Fibroblast of villous mesenchyme (primary cell): ENCODE measurements at regions not wholly inside any gene's neighbourhood (a gene's known extent, or its start where the extent isn't known, plus 50 kb on each side); places are given as distances from the start of the nearest gene placed in this dataset.

ENCODE experiments used
- DNase-seq: peaks from one replicate; pipeline ENCODE4 v3.0.0-alpha.2; 2010; ENCODE audit warnings: low read depth
- H3K4me3 ChIP-seq: 2 replicates; pipeline ENCODE4 v1.5.1; 2011; ENCODE audit warnings: low read depth, mild to moderate bottlenecking, low read length
- TF ChIP-seq, protein P1 (sequence below): IDR thresholded peaks from 2 replicates; pipeline ENCODE4 v1.5.1; 2012; ENCODE audit warnings: low read depth, mild to moderate bottlenecking, low read length; ENCODE audit not compliant: insufficient read depth

DNA sequence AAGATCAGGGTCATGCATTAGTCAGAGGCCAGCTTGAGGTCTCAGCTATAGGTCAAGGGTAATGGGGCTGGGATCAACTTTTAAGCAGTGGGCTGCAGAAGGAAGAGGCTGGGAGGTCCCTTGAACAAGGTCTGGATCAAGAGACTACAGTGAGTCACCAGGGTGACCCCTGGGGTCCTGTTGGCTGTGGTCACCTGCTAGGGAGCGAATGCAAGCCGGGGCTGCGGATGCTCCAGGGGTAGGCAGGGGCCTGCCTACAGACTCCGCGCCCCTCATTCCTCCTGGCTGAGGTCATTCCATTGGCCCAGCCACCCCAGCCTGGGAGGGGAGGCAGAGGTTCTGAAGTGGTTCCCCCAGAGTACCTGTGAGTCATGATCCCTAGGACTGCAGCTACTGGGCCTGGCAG, 110.4 kb downstream of the CYP26B1 start:
- no peak for DNase-seq
- TF ChIP-seq, protein P1, sequence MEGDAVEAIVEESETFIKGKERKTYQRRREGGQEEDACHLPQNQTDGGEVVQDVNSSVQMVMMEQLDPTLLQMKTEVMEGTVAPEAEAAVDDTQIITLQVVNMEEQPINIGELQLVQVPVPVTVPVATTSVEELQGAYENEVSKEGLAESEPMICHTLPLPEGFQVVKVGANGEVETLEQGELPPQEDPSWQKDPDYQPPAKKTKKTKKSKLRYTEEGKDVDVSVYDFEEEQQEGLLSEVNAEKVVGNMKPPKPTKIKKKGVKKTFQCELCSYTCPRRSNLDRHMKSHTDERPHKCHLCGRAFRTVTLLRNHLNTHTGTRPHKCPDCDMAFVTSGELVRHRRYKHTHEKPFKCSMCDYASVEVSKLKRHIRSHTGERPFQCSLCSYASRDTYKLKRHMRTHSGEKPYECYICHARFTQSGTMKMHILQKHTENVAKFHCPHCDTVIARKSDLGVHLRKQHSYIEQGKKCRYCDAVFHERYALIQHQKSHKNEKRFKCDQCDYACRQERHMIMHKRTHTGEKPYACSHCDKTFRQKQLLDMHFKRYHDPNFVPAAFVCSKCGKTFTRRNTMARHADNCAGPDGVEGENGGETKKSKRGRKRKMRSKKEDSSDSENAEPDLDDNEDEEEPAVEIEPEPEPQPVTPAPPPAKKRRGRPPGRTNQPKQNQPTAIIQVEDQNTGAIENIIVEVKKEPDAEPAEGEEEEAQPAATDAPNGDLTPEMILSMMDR = no peak
- H3K4me3 ChIP-seq = no peak overlapping the region

DNA sequence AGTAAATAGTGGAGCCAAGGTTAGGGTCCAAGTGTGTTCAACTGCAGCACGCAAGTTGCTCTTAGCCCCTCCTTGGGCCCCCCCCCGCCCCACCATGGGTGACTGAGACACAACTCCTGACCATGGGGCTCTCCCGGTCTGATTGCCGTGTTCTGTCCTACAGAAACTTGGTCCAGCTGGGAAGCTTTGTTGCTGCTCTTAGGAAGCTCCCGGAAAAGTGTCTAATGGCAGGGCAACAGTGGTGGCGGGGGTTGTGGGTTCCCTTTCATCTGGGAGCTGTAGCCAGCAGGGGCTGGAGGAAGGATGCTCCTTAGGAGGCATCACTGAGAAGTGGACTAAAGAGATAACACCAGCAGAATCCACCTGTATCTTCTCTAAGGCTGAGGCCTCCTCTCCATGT, 111.1 kb downstream of the CYP26B1 start:
- H3K4me3 ChIP-seq = no peak overlapping the region
- TF ChIP-seq, protein P1 = no peak
- no peak for DNase-seq

GRCh38 chr2:72036173-72036545, 111.5 kb downstream of the CYP26B1 start:
- no peak overlapping the region for H3K4me3 ChIP-seq
- DNase-seq = no peak
- TF ChIP-seq, protein P1 = no peak

DNA sequence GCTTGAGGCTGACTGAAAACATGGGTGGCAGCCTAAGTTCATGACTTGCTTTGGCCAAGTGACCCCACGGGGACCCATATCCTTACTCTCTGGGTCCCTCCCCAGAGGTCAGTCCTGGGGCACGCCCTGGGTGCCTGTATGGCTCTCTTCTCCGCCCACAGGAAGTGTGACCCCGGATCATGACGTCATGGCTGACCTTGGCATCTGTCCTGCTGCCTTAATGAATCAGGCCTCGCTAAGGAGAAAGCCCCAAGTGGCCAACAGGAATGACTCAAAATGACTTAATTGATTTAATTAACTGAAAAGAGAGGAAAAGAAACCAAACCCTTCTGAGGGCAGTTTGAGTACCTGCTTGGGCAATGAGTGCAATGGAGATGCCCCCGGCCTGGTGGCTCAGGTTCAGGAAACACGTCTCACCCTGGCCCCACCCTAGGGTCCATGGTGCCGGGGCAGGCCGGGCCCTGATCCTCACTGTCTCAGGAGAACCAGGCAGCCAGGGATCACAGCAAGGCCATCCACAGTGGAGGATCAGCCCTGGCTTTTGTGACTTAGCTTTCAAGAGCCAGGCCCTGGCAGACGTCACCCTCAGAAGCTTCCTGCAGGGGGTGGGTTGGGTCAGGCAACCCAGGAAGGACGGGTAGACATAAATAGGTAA, 112.0 kb downstream of the CYP26B1 start:
- TF ChIP-seq, protein P1 = no peak
- DNase-seq = peak; percentile 11
- no peak overlapping the region for H3K4me3 ChIP-seq

- H3K4me3 ChIP-seq = no peak overlapping the region
- TF ChIP-seq, protein P1 = no peak
These were observed 113.1 kb downstream of the CYP26B1 start for GRCh38 chr2:72034353-72035095.

DNA sequence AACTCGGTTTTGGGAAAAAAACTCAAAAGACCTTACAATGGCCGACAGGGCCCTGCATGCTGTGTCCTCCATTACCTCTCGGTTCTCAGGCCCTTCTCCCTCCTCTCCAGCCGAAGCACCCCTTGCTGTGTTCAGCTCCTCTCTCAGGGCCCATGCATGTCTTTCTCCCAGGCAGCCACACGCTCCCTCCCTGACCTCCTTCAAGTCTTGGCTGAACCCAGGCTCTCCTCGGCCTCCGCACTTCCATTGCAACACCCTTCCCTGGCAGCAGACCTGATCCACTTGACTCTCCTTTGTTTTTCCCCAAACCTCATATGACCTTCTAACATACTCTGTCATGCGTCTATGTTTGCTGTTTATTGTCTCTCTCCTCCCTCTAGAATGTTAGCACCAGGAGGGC, 114.0 kb downstream of the CYP26B1 start:
- TF ChIP-seq, protein P1 = no peak
- DNase-seq = no peak
- no peak overlapping the region for H3K4me3 ChIP-seq

More at GRCh38 chr2:72034353-72035095, 113.1 kb downstream of the CYP26B1 start:
- DNase-seq = no peak
